NCI-H2227 (cell line): ENCODE measurements at regions not wholly inside any gene's neighbourhood (a gene's known extent, or its start where the extent isn't known, plus 50 kb on each side); places are given as distances from the start of the nearest gene placed in this dataset.
"Not testable (repeated sequence)": the region's sequence is repeated elsewhere in the genome, so short reads cannot be mapped to it uniquely, and the experiment has no call there.

Experiments
- DNase-seq: peaks from one replicate; lab custom pipeline; 2025; ENCODE audit not compliant: unreplicated experiment; lab: John Stamatoyannopoulos, UW

DNA sequence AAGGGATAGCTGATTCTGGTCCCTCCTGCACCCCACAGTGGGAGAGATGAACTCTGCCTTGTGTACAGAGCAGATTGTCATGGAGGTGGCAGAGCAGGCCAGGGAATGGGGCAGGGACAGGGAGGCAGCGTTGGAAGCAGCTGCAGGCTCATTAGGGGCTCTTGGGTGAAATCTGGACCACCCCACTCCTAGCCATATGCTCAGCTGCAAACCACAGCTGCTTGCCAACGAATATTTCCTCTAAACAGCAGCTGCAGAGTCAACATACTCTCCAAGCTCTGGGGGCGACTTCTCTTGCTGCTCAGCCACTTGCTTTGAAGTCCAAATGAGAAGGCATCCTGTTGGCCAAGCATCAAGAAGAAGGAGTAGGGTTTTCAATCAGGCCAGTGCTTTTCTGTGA, 302.3 kb upstream of the AUTS2 start:
- DNase-seq = no peak

DNA sequence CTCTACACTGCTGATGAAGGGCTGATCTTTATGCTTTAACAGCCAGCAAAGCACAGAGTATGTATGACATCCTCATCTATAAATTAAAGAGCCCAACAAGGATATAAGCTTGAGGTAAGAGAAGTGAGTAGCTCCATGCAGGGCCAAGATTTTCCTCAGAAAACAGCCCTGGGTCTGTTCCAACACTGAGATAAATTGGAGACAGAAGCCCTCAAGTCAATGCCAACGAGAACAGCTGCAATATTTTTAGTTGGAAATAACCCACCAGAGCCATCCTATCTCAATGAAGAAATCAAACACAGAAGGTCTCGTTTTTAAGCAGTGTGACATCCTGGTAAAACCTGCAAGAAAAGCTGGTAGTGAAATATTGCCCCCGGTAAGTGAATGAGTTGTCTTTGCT, 297.0 kb upstream of the AUTS2 start:
- DNase-seq = no peak

DNA sequence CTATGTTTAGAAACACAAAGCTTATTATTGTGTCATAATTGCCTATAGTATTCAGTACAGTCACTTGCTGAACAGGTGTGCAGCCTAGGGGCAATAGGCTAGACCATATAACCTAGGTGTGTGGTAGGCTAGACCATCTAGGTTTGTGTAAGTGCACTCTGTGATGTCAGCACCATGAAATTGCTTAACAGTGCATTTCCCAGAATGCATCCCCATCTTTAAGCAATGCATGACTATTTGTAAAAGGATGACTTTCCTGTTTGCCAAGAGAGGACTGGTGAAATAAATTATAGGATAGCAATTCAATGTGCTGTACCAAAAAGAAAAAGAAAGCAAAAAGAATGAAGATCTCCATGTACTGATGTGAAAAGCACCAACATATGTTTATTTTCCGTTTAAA, 288.7 kb upstream of the AUTS2 start:
- DNase-seq = no peak

DNA sequence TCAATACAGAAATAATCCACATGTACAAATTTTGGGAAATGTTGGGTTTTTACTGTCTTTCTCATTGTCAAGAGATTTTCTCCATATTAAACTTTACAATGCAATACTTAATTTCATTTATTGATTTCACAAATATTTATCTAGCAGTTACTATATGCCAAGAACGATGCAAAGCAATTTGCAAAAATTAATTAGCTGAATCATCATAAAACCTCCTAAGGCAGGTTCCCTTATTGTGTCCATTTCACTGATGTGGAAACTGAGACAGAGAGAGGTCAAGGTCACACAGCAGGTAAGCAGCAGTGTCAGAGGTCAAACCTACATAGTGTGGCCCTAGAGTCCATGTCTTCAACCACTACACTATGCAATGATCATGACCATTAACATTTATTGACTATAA, 286.8 kb upstream of the AUTS2 start:
- no peak for DNase-seq

DNA sequence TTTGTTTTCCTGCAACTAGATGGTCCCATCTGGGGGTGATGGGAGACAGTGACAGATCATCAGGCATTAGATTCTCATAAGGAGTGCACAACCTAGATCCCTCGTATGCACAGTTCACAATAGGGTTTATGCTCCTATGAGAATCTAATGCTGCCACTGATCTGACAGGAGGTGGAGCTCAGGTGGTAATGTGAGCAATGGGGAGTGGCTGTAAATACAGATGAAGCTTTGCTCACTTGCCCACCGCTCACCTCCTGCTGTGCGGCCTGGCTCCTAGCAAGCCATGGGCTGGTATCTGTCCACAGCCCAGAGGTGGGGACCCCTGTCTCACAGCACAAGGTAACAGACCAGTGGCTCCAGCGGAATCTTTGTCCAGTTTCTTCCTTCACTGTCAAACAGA, 284.4 kb upstream of the AUTS2 start:
- DNase-seq = not testable (repeated sequence)

DNA sequence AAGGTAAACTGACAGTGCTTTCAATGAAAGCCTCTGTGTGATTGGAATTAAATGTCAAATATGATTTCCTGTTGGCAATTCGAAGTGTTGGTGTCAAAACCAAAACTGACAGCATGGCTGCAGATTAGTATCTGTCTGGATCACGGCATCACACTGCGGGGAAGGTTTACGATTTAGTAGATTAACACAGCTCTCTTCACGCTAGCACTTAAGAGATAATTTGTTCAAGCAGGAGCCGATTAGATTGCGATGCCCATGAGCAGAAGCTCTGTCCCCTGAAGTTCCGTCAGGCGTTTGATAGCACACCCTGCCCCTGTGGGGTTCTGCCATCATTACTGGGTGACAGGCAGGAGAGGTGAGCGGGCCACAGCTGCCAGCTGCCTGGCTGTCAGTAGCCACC, 279.5 kb upstream of the AUTS2 start:
- no peak for DNase-seq

DNA sequence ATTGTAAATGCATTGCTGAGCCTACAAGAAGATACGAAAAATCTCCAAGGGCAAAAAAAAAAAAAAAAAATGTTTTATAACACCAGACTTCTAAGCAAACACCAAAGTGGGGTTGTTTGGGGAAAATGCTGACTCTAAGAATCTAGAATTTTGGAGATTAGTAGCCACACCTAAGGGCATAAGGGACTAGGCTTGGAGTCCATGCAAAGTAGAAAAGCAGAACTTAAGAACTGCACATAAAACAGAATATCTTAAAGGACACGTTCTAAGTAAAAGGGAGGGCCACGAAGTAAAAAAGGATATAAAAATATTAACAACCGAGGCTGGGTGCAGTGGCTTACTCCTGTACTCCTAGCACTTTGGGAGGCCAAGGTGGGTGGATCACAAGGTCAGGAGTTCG, 269.8 kb upstream of the AUTS2 start:
- DNase-seq = no peak

DNA sequence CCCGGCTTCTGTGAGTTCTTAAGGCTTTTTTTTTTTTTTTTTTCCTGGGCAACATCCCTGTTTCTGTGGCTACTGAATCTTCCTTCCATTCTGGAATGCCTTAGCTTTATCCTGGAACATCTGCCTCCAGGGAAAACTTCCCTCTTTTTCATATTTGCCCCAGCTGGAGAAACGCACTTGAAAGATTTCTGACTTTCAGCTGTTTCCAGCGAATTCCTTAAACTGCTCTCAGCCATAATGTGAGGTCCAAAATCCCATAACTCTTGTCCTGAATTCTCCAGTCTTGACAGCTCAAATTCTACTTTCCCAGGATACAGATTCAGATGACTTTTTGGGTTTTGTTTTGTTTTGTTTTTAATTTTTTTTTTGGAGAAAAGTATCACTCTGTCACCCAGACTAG, 263.6 kb upstream of the AUTS2 start:
- no peak for DNase-seq

DNA sequence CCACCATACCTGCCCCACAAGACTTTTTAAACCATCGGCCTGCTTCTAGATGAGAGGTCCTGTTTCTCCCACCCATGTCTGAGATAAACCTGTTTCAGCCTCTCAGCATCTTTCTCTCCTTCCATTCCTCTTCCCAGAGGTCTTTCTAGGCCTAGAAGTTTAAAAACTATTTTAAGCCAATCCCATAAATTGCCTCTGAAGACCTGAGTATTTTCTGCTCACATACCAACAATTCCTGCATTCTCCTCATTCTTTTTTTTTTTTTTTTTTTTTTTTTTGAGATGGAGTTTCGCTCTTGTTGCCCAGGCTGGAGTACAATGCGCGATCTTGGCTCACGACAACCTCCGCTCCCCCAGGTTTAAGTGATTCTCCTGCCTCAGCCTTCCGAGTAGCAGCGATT, 262.9 kb upstream of the AUTS2 start:
- DNase-seq = no peak

DNA sequence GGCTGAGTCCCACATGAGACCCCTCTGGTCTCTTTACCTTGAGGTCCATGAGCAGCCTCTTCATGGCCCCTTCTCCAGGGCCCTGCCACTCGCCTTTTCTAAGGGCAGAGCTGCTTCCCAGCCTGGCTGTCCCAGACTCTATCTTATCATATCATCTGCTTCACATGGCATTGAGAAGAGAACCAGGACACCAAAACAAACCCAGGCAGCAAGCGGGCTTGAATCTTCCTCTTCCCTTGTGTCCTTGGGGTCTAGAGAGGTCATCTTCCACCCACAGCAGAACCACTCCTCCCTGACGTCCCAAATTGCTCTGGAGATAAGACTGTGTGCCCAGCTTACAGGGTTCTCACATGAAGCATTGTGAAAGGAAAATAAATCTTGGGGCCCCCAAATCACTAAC, 261.3 kb upstream of the AUTS2 start:
- DNase-seq = no peak

DNA sequence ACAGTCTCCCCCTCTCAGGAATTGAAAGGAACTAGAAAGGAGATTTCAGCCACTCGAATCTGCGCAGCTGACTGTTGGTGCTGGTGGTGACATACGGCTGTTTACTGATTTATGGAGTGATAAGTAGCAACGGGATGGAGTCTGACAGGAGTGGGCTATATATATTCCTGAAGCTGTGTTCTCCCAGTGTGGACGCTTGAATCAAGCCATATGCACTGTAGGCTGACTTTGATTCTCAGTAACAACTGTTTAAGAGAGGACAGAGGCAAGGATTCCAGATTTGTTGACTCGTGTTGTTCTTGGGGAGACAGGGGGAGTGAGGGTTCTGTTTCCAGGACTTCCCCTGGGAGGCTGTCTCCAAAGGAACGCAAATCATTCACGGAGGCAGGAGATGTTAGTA, 260.1 kb upstream of the AUTS2 start:
- DNase-seq = peak; percentile 6

DNA sequence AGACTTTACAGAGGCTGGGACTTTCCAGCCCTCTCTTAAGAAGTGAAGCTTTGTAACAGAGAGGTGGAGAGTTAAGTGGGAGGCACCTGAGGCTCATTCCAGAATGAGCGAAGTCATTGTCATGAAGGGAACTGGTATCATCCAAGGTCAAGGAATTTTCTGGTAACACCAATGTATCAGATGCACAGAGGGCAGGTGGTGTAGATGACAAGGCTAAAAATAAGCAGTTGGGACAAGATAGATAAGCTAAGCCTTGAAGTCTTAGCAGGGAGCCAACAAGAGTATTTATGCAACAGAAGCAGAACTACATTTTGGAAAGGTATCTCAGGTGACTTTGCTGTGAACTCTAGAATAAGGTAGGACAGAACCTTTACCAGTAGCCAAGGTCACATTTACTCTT, 257.0 kb upstream of the AUTS2 start:
- no peak for DNase-seq

DNA sequence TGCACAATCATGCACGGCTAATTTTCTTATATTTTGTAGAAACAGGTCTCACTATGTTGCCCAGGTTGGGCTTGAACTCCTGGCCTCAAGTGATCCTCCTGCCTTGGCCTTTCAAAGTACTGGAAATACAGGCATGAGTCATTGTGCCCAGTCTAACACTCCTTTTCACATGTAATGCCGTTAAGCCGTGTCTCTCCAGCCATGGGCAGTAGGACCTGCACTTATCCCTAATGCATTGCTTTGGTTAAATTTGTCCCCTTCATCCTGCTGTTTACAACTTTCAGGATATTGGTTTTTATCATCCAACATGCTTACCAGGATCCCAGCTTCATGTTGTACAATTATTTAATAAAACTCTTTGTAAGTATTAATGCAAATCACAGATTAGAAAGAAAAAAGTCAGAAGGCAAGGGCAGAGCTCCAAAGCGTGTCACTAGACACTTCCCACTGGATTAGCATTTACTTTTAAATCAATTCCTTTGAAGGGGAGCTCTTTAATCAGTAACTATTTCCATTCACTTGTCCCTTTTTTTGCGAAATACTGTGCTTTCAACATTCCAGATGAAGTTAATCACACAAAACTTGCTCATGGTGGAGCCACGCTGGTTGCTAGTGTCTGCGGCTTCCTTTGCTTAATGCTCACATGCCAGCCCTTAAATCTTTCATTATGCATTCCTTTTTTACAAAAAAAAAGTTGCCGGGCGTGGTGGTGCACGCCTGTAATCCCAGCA, 256.0 kb upstream of the AUTS2 start:
- no peak for DNase-seq

DNA sequence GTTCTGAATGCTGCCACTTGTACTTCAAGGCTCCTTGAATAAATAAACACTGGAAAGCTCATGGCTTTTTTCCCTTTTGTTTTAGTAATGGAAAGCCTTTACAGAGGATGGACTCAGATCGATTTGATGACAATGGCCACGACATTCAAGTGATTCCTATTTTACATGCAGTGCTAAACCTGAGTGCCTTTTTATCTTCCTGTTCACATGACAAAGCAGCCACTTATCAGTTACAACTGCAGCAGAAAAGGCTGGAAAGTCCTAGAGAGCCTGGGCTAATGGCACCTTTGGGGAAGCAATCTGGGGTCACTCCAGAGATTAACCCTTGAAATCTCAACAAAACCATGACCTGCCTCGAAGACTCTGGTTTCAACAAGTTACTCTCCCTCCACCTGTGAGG, 249.0 kb upstream of the AUTS2 start:
- peak; percentile 32 for DNase-seq

DNA sequence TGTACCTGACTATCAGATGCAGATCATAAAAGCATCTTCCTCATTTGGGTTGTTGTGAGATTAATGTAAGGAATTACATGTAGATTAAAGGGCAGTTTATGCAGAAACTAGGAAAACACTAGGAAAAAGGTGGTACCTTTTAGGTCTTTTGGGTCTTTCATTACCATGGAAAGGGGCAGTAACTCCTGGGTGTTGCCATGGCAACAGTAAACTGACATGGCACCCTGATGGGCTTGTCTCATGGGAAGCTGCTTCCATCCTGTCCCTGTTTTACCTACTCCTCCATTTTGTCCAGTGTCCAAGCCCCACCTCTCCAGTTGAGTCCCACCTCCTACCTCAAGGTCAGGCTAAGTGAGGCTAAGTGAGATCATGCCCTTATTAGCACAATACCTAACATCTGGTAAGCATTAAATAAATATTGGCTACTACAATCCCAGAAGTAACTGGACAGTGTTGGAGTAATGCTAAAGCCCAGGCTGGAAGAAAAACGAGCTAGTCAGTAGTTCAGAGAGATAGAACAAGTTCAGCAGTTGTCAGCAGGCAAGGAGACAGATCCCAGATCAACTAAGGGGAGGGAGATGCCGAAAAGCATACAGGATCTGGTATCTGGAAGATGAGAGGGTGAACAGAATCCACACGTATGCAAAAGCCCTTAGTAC, 240.0 kb upstream of the AUTS2 start:
- DNase-seq = no peak

DNA sequence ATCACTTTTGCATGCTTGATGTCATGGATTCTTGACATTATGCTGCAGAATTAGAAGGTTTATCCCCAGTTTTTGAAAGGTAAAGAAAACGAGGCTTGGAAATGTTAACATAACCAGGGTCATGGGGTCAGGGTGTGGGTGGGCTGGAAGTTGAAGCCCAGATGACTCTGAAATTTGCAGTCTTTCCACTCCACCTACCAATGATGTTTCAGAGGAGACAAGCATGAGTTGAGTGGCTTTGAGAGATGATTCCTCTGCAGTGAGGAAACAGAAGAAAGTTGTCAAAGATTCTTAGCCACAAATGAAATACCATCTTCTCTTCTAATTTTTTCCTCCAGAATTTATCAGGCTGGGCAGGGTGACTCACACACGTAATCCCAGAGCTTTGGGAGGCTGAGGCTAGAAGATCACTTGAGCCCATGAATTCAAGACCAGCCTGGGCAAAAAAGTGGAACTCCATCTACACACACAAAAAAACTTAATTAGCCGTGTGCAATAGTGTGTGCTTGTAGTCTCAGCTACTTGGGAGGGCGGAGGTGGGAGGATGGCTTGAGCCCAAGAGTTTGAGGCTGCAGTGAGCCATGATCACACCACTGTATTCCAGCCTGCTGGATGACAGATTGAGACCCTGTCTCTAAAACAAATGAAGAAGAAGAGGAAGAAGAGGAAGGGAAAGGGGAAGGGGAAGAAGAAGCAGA, 239.1 kb upstream of the AUTS2 start:
- DNase-seq = no peak

DNA sequence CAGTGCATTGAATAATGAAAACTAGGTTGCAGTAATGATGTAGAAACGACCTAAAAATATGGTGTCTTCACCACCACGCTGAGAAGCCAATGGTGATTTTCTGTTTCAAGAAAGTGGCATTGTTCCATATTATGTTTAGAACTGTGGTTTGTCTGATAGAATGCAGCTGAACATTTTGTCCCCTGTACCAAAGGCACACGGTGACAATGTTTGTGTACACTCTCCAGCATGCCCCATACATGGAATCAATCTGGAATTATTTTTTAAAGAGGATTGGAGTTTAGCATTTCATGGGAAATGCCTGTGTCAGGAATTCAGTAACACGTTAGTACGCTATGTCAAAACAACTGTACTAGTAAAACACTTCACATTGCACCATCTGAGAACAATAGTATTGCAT, 237.4 kb upstream of the AUTS2 start:
- no peak for DNase-seq

DNA sequence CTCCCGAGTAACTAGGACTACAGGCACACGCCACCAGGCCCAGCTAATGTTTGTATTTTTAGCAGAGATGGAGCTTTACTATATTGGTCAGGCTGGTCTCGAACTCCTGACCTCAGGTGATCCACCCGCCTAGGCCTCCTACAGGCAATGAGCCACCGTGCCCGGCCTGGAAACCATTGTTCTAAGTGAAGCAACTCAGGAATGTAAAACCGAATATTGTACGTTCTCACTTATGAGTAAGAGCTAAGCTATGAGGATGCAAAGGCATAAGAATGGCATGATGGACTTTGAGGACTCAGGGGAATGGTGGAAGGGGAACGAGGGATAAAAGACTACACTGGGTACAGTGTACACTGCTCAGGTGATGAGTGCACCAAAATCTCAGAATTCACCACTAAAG, 235.1 kb upstream of the AUTS2 start:
- DNase-seq = no peak

DNA sequence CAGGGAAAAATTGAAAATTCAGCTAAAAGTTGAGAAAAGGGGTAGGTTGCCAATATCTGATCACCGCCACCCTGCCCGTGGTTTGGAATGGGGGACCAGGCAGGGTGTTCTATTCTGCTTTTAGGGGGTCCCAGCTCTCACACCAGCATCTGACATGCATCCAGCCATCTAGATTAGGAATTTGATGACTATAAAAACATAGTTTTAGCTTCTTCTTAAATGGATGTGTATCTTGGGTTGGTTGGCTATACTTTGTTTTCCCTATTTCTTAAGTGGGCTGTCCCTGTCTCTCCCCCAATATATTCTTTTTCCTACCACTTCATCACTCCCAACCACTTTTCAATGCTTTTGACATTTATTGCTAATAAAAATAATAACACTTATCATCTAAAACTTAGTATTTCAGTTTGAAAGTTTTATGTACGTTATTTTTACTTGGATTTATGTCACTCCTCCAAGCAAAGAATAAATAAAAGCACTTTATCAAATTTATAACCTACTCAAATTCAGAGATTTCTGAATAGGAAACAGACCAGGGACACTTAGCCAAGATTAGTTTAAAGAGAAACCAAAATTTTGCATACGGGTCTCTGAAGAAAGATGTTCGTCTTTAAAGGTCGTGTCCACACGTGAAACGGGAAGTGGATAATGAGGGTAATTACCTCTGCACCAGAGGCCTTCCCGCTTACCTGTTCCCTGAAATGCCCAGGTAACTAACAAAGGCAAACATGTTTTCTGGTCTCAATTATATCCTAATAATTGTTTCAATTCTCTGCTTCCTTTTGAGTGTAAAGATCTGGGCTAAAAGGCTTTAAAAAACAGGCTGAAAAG, 233.2 kb upstream of the AUTS2 start:
- no peak for DNase-seq

DNA sequence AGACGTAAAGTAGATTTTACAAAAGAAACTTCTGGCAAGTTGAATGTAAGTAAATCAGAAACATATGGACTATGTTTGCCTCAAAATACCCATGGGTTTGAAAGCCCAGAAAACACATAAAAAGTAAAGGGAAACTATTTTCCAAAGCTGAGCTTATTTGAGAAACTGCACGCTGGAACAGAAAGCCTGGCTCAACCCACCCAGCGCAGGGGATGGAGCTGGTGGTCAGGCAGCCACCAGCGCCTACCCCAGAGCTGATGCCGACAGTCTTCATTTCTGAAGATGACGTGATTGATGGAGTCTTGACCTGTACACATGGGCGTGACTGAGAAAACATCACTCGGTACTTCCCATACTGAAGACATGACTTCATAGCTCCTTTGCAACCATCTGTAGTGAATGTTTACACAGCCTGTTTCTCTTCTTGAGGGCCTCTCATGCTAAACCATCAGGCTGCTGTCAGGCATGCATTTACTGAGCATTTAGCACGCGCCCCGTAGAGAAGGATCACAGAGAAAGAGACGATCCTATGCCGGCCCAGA, 232.6 kb upstream of the AUTS2 start:
- peak; percentile 83 for DNase-seq

DNA sequence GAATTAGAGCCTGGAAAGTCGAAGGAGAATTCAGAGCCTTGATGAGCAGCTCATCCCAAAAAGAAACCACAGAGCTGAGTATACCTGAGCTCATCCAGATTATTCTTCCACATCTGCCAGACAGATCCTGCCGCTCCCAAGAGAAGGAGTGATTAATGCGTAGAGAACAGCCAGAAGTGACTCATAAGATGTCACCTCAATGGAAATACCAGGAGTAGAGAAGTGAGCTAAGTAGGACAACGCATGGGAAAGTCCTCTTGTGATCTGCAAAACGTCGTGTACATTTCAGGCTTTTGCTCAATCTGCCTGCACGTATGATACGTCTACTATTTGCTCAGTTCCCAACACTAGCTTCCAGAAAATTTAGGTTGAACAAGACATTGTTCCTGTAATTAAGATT, 230.5 kb upstream of the AUTS2 start:
- DNase-seq = no peak
